Suprapubic skin (tissue), 4 donors: ENCODE measurements at regions not wholly inside any gene's neighbourhood (a gene's known extent, or its start where the extent isn't known, plus 50 kb on each side); places are given as distances from the start of the nearest gene placed in this dataset.

Experiments
- DNase-seq, 2 donors: peaks; one replicate each; pipeline ENCODE4 v3.0.0-alpha.2; 2019; ENCODE audit warnings: low spot score in 2 of 2
- H3K27ac ChIP-seq: fragments of 200-600 bp; sonication (generic); one replicate; pipeline ENCODE4 v1.5.1; 2019
- H3K27me3 ChIP-seq: fragments of 200-600 bp; sonication (generic); one replicate; pipeline ENCODE4 v1.5.1; 2019
- H3K36me3 ChIP-seq: fragments of 200-600 bp; sonication (generic); one replicate; pipeline ENCODE4 v1.5.1; 2019
- H3K4me1 ChIP-seq: fragments of 200-600 bp; sonication (generic); one replicate; pipeline ENCODE4 v1.5.1; 2019
- H3K4me3 ChIP-seq: fragments of 200-600 bp; sonication (generic); one replicate; pipeline ENCODE4 v1.5.1; 2019; ENCODE audit warnings: mild to moderate bottlenecking
- H3K9me3 ChIP-seq: fragments of 200-600 bp; sonication (generic); one replicate; pipeline ENCODE4 v1.5.1; 2019
- EP300 ChIP-seq: sonication (generic); formaldehyde crosslinking; IDR thresholded peaks from one replicate; pipeline ENCODE4 v1.6.1; 2017; ENCODE audit warnings: antibody characterized with exemption
- POLR2A ChIP-seq, 2 donors: fragments of 450-650 bp; IDR thresholded peaks; one replicate each; pipeline ENCODE4 v1.6.1; 2017; ENCODE audit warnings: antibody characterized with exemption in 2 of 2, mild to moderate bottlenecking in 2 of 2, moderate library complexity in 2 of 2
- POLR2AphosphoS5 ChIP-seq, 3 donors: sonication (generic); formaldehyde crosslinking; IDR thresholded peaks; one replicate each; pipeline ENCODE4 v1.6.1; 2017; ENCODE audit warnings: antibody characterized with exemption in 3 of 3
- WGBS: methylation state at CpG from one replicate; pipeline ENCODE4 v1.1.5; 2018; 5-methylcytosine and 5-hydroxymethylcytosine counted together
- TF ChIP-seq, protein P1 (sequence below), 2 donors: fragments of 200-600 bp in 1 of 2; fragments of 450-650 bp in 1 of 2; sonication (generic) in 1 of 2; IDR thresholded peaks; one replicate each; pipeline ENCODE4 v1.5.1; 2016 to 2019; ENCODE audit warnings: antibody characterized with exemption in 2 of 2, mild to moderate bottlenecking in 1 of 2, moderate library complexity in 1 of 2

DNA sequence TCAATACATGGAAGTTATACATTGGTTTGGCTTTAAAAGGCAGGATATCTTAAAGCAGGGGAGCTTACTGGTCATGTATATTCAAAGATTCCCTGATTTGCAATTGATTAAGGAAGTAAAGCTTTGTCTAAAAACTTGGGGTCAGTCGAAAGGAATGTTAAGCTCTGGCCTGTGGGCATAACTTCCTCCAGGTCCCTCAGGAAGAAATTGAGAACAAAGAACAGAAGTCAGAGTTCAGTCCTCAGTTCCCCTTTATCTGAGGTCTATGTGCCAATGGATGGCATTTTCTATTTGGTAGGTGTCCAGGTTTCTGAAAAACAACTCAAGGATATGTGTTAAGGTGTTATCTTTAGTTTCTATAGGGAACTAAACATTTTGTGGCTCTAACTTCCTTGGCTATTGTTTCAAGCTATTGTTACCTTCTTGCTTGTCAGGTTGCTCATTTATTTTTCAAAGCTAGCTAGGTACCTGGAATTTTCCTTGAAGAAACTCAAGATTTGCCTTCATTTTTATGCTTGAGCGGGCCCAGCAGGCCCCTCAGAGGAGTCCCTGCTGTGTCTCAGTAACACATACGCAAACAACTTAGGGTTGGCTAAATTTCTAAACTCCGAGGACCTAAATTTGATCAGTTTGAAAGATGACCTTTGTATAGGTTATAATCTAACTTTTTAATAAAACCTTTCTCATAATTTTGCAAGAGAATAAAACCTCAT, 135.0 kb upstream of the UBE2E2 start:
- Histone ChIP-seq H3K4me1 (no peaks in the 10 kb centered on the region), H3K36me3 (no peaks in the 10 kb centered on the region), H3K27ac (no peak overlapping the region), H3K27me3 (no peaks in the 10 kb centered on the region), H3K9me3 (no peaks in the 10 kb centered on the region), H3K4me3 (no peak overlapping the region)
- no peak for DNase-seq
- 86% methylated on average over 4 of the region's 4 CpGs for WGBS
- no peak for TF ChIP-seq POLR2A (IDR thresholded peaks at IDR 0.05)
- no peak for TF ChIP-seq POLR2AphosphoS5 (IDR thresholded peaks at IDR 0.05)
- TF ChIP-seq, protein P1, sequence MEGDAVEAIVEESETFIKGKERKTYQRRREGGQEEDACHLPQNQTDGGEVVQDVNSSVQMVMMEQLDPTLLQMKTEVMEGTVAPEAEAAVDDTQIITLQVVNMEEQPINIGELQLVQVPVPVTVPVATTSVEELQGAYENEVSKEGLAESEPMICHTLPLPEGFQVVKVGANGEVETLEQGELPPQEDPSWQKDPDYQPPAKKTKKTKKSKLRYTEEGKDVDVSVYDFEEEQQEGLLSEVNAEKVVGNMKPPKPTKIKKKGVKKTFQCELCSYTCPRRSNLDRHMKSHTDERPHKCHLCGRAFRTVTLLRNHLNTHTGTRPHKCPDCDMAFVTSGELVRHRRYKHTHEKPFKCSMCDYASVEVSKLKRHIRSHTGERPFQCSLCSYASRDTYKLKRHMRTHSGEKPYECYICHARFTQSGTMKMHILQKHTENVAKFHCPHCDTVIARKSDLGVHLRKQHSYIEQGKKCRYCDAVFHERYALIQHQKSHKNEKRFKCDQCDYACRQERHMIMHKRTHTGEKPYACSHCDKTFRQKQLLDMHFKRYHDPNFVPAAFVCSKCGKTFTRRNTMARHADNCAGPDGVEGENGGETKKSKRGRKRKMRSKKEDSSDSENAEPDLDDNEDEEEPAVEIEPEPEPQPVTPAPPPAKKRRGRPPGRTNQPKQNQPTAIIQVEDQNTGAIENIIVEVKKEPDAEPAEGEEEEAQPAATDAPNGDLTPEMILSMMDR (IDR thresholded peaks at IDR 0.05) = no peak
- TF ChIP-seq EP300 = no peak

DNA sequence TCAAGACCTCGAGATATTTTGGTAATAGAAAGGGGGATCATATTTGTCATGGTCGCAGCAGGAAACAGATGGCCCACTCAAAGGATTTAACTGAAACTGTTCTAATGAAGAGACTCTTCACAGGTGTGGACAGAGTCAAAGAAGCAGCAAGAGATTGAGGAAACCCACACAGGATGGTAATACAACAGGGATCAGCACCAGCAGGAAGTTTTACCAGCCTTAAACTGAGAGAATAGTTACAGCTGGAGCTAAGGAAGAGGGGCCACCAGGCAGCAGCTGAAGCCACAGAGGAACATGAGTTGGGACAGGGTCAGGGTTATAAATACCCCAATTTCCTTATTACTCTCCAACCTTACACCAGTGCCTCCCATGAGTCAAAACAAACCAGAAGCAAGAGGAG, 131.8 kb upstream of the UBE2E2 start:
- TF ChIP-seq POLR2AphosphoS5 (IDR thresholded peaks at IDR 0.05) (no peak), EP300 (no peak), POLR2A (IDR thresholded peaks at IDR 0.05) (no peak)
- TF ChIP-seq, protein P1 (IDR thresholded peaks at IDR 0.05) = no peak
- Histone ChIP-seq H3K4me1 (no peaks in the 10 kb centered on the region), H3K27me3 (no peaks in the 10 kb centered on the region), H3K9me3 (no peaks in the 10 kb centered on the region), H3K36me3 (no peaks in the 10 kb centered on the region), H3K27ac (no peak overlapping the region), H3K4me3 (no peak overlapping the region)
- WGBS = 63% methylated on average over 2 of the region's 2 CpGs
- DNase-seq = no peak

DNA sequence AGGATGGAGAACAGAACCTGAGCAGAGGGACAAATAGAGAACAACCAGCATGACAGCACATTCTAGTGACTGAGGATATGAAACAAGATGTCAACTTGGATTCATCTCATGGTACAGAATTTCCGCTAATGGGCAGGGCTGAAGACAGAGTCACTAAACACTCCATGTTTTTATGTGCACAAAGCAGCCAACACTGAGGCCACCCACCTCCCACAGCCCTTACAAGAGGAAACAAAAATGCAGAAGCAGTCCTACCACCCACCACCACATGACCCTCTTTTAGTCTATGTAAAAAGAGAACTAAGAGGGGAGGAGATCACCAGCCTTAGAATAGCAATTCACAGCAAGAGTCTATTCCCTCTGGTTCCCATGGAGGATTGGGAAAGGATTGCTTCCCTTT, 131.4 kb upstream of the UBE2E2 start:
- H3K27ac ChIP-seq = no peak overlapping the region
- no peak overlapping the region for H3K4me3 ChIP-seq
- H3K9me3 ChIP-seq = no peaks in the 10 kb centered on the region
- no peaks in the 10 kb centered on the region for H3K36me3 ChIP-seq
- 70% methylated on average over 1 of the region's 1 CpG for WGBS
- H3K4me1 ChIP-seq = peaks cover 3% of the 10 kb centered on the region
- no peaks in the 10 kb centered on the region for H3K27me3 ChIP-seq
- TF ChIP-seq, protein P1 (IDR thresholded peaks at IDR 0.05) = no peak
- TF ChIP-seq POLR2AphosphoS5 (IDR thresholded peaks at IDR 0.05) (no peak), EP300 (no peak), POLR2A (IDR thresholded peaks at IDR 0.05) (no peak)
- DNase-seq = no peak

DNA sequence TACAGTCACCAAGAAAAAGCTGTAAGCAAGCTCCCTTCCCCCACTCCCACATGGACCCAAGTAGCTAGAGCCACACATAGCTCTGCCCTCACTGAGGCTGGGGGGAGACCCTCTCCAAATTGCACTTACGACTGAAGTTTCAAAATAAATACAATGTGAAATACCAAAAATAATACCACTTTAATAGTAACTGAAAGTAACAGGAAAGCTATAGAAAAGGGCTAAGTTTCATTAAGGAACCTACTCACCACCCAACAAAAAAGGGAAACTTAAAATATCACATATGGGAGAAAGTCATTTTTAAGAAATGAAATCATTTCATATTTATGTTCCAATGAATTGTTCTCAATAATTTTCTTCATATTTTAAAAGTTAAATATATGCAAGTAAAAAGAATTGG, 130.4 kb upstream of the UBE2E2 start:
- Histone ChIP-seq H3K36me3 (no peaks in the 10 kb centered on the region), H3K4me3 (no peak overlapping the region), H3K27ac (no peak overlapping the region), H3K27me3 (no peaks in the 10 kb centered on the region), H3K4me1 (peaks cover 4% of the 10 kb centered on the region), H3K9me3 (no peaks in the 10 kb centered on the region)
- no peak for DNase-seq
- TF ChIP-seq, protein P1 (IDR thresholded peaks at IDR 0.05) = no peak
- TF ChIP-seq EP300 = no peak
- no peak for TF ChIP-seq POLR2AphosphoS5 (IDR thresholded peaks at IDR 0.05)
- TF ChIP-seq POLR2A (IDR thresholded peaks at IDR 0.05) = no peak
- 87% methylated on average over 1 of the region's 1 CpG for WGBS

DNA sequence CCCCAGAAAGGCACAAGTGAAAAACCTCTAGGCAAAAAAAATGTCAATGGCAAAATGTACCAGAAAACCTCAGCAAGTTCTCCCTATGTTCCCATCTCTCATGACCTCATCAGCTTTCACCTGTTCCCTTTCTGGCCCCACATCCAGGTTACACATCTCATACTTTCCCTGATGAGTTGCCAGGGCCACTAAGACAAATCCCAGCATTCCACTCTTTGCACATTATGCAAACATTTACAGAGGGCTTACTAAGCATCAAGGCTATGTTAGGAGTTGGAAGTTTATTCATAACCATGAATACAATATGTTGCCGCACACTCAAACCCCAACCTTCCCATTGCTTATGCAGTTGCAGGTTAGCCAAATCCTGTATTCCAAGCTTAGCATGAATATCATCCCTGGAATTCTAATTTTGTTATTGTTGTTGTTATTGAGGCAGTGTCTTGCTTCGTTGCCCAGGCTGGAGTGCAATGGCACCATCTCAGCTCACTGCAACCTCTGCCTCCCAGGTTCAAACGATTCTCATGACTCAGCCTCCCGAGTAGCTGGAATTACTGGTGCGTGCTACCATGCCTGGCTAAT, 129.3 kb upstream of the UBE2E2 start:
- no peak for DNase-seq
- Histone ChIP-seq H3K36me3 (no peaks in the 10 kb centered on the region), H3K27ac (no peak overlapping the region), H3K27me3 (no peaks in the 10 kb centered on the region), H3K4me3 (no peak overlapping the region), H3K9me3 (no peaks in the 10 kb centered on the region), H3K4me1 (peaks cover 4% of the 10 kb centered on the region)
- WGBS = 97% methylated on average over 5 of the region's 5 CpGs
- no peak for TF ChIP-seq EP300
- TF ChIP-seq POLR2A (IDR thresholded peaks at IDR 0.05) = no peak
- TF ChIP-seq POLR2AphosphoS5 (IDR thresholded peaks at IDR 0.05) = no peak
- TF ChIP-seq, protein P1 (IDR thresholded peaks at IDR 0.05) = no peak
